Right cardiac atrium (tissue), 5 donors: ENCODE measurements at regions not wholly inside any gene's neighbourhood (a gene's known extent, or its start where the extent isn't known, plus 50 kb on each side); places are given as distances from the start of the nearest gene placed in this dataset.

Source experiments
- ATAC-seq, 2 donors: fragments of 200-7000 bp; cut with Tn5 transposase; one replicate each; pipeline versions ENCODE4 v1.8.0 to v1.9.1; 2020; ENCODE audit warnings: moderate library complexity in 2 of 2, mild to moderate bottlenecking in 1 of 2
- DNase-seq, 3 donors: peaks; one replicate each; pipeline ENCODE4 v3.0.0-alpha.2; 2020
- H3K27ac ChIP-seq: one replicate; pipeline ENCODE4 v1.5.1; 2013; ENCODE audit warnings: mild to moderate bottlenecking, low read length, control low read depth, moderate library complexity
- H3K27me3 ChIP-seq: one replicate; pipeline ENCODE4 v1.6.1; 2013; ENCODE audit not compliant: control insufficient read depth, insufficient read depth
- H3K4me1 ChIP-seq: one replicate; pipeline ENCODE4 v1.6.1; 2013; ENCODE audit warnings: low read length; ENCODE audit not compliant: control insufficient read depth, insufficient read depth
- H3K4me3 ChIP-seq: one replicate; pipeline ENCODE4 v1.5.1; 2013; ENCODE audit warnings: low read length, control low read depth
- H3K9me3 ChIP-seq: one replicate; pipeline ENCODE4 v1.6.1; 2013; ENCODE audit warnings: low read length; ENCODE audit not compliant: control insufficient read depth
- WGBS: extraction: QIAGEN DNeasy Blood & Tissue Kit; methylation state at CpG from one replicate; pipeline ENCODE4 v1.1.7; 2013; 5-methylcytosine and 5-hydroxymethylcytosine counted together
- intact Hi-C, 4 donors: fragments of 100-400 bp; cut with DNase I; formaldehyde crosslinking; loops; one replicate each; pipeline versions ENCODE4 v1.11.0 to v1.14.0; 2022 to 2023
- donor health status: healthy with polysubstance abuse.
- donor health status: DM: no; HTN: yes; CAD: no.
- donor health status: DM: no; HTN: no; CAD: no.
- donor health status: DM: no; HTN: yes; CAD: no; lungs with severe emphysema.
- donor health status: DM: yes; HTN: yes; CAD: no.

DNA sequence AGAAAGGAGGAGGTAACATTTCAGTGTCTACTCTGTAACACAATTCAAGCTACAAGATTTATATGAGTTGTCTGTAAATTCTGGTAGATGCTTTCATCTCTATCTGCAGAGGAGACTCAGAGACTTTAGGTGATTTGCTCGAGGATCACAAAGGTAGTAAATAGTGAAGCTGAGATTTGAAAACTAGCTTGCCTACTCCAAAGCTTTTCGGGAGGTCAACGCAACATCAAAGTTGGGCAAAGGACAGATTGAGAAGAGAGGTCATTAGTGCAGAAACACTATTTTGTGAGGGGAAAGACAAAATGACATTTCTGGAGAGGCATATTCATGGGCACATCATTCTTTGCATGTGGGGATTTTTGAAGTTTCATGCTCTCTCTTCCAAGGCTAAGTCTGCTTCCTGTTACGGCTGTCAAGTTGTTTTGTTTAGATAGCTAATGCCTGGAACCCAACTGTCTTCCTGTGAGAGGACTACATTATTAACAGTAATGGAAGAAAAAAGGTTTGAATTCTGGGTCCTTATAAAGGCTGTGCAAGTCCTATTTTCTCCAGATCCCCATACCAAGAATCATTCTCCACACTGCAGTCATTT, 413.5 kb upstream of the ZNF462 start:
- WGBS = 79% methylated on average over 4 of the region's 4 CpGs

DNA sequence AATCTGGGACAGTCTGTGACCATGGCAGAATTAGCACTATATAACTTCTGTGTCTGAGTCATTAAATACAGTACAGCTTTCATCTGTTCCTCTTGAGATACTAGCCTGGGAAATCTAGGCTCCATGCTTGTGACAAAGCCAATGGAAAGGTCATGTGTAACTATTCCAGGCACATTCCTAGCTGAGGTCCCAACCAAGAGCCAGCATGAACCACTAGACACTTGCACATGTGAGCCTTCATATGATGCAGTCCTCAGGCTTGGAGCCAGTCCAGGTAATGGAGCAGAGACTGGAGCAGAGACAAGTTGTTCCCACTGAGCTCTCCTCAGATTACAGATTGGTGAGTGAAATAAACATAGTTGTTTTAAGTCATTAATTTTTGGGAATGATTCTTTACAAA, 412.4 kb upstream of the ZNF462 start:
- H3K4me3 ChIP-seq = no peak overlapping the region
- peak; percentile 90 for ATAC-seq
- no peak overlapping the region for H3K27ac ChIP-seq
- peak in 2 of 3 donors; percentile 48 to 68 for DNase-seq
- intact Hi-C loops = no loop called here
- H3K27me3 ChIP-seq = no peaks in the 10 kb centered on the region
- H3K9me3 ChIP-seq = no peaks in the 10 kb centered on the region
- H3K4me1 ChIP-seq = no peaks in the 10 kb centered on the region

More for the DNA sequence above, 413.5 kb upstream of the ZNF462 start:
- H3K9me3 ChIP-seq = no peaks in the 10 kb centered on the region
- intact Hi-C loops = no loop called here
- no peak for ATAC-seq
- H3K4me1 ChIP-seq = no peaks in the 10 kb centered on the region
- H3K27me3 ChIP-seq = no peaks in the 10 kb centered on the region
- no peak for DNase-seq
- H3K4me3 ChIP-seq = no peak overlapping the region
- H3K27ac ChIP-seq = no peak overlapping the region

DNA sequence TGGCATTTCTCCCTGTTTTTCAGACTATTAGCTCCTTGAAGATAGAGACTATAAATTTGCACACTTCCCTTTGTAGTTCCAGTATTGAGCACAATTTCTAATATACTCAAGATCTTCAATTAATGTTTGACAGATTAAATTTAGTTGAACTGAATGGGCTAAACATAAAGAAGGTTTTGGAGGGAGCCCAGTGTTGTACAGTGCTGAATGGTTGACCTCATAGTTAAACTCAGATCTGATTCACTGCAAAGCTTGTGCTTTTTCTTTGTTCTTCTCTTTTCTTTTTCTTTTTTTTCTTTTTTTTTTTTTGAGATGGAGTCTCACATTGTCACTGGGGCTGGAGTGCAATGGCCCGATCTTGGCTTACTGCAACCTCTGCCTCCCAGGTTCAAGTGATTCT, 411.7 kb upstream of the ZNF462 start:
- Histone ChIP-seq H3K4me1 (no peaks in the 10 kb centered on the region), H3K9me3 (no peaks in the 10 kb centered on the region), H3K4me3 (no peak overlapping the region), H3K27ac (no peak overlapping the region), H3K27me3 (no peaks in the 10 kb centered on the region)
- intact Hi-C loops = no loop called here
- 94% methylated on average over 1 of the region's 1 CpG for WGBS
- DNase-seq (no peak), ATAC-seq (no peak)

DNA sequence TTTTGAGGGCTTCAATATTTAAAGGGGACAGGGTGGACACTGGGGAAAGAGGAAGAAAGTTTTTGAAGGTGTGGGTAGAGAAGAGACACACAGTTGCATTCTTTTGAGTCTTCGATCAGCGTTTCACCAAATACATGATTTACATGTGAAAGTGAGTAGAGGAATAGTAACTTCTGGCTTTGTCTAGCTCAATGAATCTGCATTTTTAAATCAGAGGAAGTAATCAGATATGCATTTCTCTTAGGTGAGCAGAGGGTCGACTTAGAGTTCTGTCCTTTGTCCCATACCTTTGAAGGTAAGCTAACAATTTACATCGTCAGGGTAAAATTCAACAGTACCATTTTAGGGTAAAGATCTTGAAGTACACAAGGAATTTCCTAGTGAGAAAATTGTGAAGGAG, 406.4 kb upstream of the ZNF462 start:
- WGBS = 71% methylated on average over 4 of the region's 4 CpGs
- ATAC-seq (no peak), DNase-seq (no peak)
- H3K27ac ChIP-seq = no peak overlapping the region
- no peaks in the 10 kb centered on the region for H3K4me1 ChIP-seq
- H3K9me3 ChIP-seq = no peaks in the 10 kb centered on the region
- no peak overlapping the region for H3K4me3 ChIP-seq
- intact Hi-C loops = no loop called here
- H3K27me3 ChIP-seq = no peaks in the 10 kb centered on the region

DNA sequence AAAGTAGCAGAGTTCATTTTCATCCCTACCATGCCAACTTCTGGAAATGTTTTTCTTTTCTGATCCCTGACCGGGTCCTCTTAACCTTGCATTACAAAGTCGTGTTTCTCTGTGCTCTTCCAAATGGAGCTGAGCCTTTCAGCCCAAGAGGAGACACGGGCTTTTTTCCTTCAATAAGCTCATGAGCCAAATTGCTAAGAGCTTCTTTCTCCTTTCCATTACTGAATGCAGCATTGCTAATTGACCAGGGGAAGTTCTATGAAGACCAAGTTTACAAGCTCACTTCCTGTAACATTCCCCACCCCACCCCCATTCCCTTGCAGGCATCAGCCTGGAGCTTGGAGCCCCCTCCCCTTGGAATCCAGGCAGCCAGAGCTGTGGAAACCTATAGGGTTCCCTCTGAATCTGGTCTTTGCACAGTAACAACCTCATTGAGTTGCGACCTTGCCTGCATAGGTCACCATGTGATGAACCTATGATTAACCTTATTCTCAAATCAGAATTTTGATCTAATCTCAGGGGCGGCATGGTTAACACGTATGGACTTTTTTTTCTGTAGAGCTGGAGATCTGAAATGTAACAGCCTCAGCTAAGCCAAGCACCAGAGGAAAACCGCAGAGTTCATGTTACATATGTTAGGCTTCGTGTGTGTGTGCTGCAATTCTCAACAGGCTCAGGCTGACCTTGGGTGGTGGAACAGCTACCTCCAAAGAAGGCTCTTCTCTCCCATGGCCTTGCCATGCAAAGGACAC, 395.7 kb upstream of the ZNF462 start:
- 51% methylated on average over 8 of the region's 8 CpGs for WGBS
- ATAC-seq (no peak), DNase-seq (no peak)
- intact Hi-C loops = no loop called here
- H3K27me3 ChIP-seq = no peaks in the 10 kb centered on the region
- H3K9me3 ChIP-seq = no peaks in the 10 kb centered on the region
- no peak overlapping the region for H3K27ac ChIP-seq
- peaks cover 2% of the 10 kb centered on the region for H3K4me1 ChIP-seq
- no peak overlapping the region for H3K4me3 ChIP-seq

DNA sequence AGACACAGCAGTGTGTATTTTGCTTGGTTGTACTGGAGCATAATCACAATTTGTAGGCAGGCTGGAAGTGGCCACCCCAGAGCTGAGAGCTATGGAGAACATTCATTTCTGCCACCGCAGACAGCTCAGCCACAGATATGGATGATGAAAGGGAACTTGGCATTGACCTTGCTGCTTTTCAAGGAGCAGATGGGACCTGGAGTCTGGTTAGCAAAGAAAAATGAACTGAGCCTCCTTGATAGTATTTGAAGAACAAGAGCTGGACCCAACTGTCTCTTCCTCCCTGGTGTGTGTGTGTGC, 395.2 kb upstream of the ZNF462 start:
- Histone ChIP-seq H3K4me1 (peaks cover 2% of the 10 kb centered on the region), H3K4me3 (no peak overlapping the region)
- no peak for ATAC-seq

DNA sequence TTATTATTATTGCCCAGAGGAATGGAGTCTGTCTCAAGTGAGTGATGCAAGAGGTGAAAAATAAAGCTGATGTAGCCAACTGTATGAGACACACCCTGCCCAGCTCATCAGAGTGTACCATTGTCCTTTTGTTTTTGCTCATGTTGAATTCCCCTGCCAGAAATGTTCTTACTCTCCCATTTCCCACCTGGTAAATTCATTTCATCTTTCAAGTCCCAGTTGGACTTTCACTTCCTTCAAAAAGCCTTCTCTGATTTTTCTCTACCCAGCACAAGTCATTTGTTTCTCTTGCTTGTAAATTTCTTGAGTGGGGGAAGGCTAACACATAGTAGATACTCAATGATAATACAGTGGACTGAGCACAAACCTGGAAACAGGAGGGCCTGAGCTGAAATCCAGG, 394.5 kb upstream of the ZNF462 start:
- no peak overlapping the region for H3K4me3 ChIP-seq
- peaks cover 2% of the 10 kb centered on the region for H3K4me1 ChIP-seq
- no peaks in the 10 kb centered on the region for H3K9me3 ChIP-seq
- DNase-seq = no peak
- H3K27ac ChIP-seq = no peak overlapping the region
- no peaks in the 10 kb centered on the region for H3K27me3 ChIP-seq
- ATAC-seq = no peak
- intact Hi-C loops = no loop called here

More for the DNA sequence above, 395.2 kb upstream of the ZNF462 start:
- WGBS = 42% methylated on average over 1 of the region's 1 CpG
- Histone ChIP-seq H3K27ac (no peak overlapping the region), H3K9me3 (no peaks in the 10 kb centered on the region), H3K27me3 (no peaks in the 10 kb centered on the region)
- DNase-seq = no peak
- intact Hi-C loops = no loop called here

DNA sequence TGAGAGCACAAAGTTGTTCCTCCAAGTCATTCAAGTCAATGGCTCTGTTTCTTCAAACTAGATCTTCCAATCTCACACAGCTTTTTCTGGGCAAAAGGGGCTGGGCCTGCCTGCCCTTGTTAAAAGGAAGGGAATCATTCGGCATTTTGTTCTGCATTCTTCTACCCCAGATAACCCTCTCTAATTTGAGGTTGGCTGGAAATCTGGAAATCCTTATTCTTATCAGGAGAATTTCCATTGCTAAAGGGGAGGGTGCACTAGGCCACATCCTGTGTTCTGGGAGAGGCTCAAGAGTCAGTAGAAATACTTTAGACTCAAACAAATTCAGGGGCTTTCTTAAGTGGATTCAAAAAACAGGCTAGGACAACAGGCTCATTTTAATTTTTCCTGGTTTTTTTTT, 384.7 kb upstream of the ZNF462 start:
- WGBS = 3% methylated on average over 1 of the region's 1 CpG
- peaks cover 2% of the 10 kb centered on the region for H3K4me1 ChIP-seq

DNA sequence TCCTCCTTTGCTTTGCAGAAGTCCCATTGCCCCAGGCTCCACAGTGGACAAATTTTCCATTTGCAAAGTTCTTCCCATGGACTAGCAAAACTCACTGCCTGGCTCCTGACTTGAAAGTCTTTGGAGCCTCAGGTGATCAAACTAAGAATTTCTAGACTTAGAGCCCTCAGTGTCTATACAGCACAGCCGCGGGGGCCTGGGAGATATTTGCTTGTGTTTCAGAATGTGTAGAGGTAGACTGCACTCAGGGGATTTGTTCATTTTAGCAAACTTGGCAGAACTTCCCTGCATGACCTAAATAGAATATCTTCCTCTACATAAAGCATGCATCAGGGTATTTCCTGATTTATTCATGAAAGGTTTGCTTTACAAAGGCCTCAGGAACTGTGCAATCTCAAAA, 384.2 kb upstream of the ZNF462 start:
- H3K9me3 ChIP-seq = no peaks in the 10 kb centered on the region
- ATAC-seq (no peak), DNase-seq (peak in 1 of 3 donors; percentile 26)
- intact Hi-C loops = no loop called here
- WGBS = 39% methylated on average over 2 of the region's 2 CpGs
- H3K27me3 ChIP-seq = no peaks in the 10 kb centered on the region
- no peak overlapping the region for H3K4me3 ChIP-seq
- no peak overlapping the region for H3K27ac ChIP-seq
- peaks cover 2% of the 10 kb centered on the region for H3K4me1 ChIP-seq

More for the DNA sequence above, 384.7 kb upstream of the ZNF462 start:
- ATAC-seq = peak; percentile 78 to 96
- intact Hi-C loops = no loop called here
- H3K27ac ChIP-seq = no peak overlapping the region
- H3K9me3 ChIP-seq = no peaks in the 10 kb centered on the region
- peak in 1 of 3 donors; percentile 39 for DNase-seq
- H3K27me3 ChIP-seq = no peaks in the 10 kb centered on the region
- H3K4me3 ChIP-seq = no peak overlapping the region

DNA sequence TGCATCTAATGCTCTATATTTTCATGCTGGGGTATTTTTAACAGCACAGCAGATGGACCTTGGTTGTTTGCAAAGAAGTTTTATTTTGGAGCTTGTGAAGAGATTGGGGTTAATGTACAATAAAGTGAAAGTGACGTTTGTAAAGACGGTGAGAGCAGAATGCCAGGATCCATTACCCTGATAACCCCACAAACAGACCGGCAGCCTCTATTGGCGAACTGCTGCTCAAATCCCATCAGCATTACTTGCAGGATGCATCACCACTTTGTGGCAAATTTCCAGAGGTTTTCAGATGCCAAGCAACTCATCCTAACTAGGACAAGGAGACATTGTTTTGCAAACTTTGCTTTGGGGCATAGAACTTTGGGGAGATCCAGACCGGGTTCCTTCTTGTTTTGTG, 383.3 kb upstream of the ZNF462 start:
- Histone ChIP-seq H3K27ac (no peak overlapping the region), H3K27me3 (no peaks in the 10 kb centered on the region), H3K9me3 (no peaks in the 10 kb centered on the region), H3K4me1 (peaks cover 2% of the 10 kb centered on the region), H3K4me3 (no peak overlapping the region)
- no peak for DNase-seq
- intact Hi-C loops = no loop called here
- ATAC-seq = no peak
- 44% methylated on average over 5 of the region's 5 CpGs for WGBS

DNA sequence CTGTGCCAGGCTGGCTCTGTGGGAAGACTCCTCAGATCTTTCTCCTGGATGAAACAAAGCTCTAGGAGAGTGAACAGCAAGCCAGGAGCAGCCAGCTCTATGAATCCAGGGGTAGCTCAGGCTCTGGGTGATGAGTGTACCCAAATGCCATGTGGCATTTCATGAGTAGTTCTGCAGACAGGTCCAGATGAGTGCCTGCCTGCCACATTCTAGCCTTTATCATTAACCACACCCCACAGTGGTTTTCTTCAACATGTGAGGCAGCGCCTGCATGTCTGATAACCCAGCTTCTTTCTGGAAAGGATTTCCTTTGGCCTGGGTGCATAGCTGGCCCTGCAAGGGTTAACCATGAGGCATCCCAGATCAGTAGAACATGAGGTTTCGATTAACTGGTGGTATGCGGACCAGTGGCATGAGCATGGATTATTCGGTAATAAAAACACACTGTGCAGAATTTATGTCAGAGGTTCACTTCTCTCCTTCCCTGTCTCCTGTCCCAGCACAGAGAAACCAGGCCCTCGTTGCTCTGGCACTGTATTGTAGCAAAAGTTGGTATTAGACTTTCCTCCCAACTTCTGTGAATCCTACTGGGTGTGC, 381.9 kb upstream of the ZNF462 start:
- Histone ChIP-seq H3K9me3 (no peaks in the 10 kb centered on the region), H3K27me3 (no peaks in the 10 kb centered on the region), H3K4me1 (peaks cover 2% of the 10 kb centered on the region), H3K27ac (no peak overlapping the region), H3K4me3 (no peak overlapping the region)
- intact Hi-C loops = no loop called here
- 76% methylated on average over 5 of the region's 5 CpGs for WGBS
- ATAC-seq = no peak
- DNase-seq = no peak
